ENCODE measurements at regions not wholly inside any gene's neighbourhood (a gene's known extent, or its start where the extent isn't known, plus 50 kb on each side); places are given as distances from the start of the nearest gene placed in this dataset.

DNA sequence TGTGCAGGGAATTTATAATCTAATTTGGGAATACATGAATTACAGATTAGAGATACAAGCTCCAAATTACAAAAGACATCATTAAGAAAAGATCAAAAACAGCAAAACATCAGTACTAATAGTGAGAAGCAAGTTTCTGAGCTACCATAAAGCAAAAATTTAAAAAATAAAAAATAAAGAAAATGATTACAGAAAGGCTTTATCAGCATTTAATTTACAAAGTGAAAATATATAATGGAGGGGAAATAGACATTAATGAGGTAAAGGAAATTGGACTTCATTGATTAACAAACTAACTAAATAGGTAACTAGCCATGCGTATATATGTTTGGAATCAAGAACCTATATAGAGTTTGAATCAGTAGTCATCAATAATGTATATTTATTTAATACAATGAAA, 712.9 kb upstream of the DDX18 start:
- H3K79me2 ChIP-seq (ENCODE audit: insufficient read depth, low read length) = no peaks in the 10 kb centered on the region
- no peaks in the 10 kb centered on the region for H3K27me3 ChIP-seq (ENCODE audit: insufficient read depth, low read length)
- no peaks in the 10 kb centered on the region for H4K20me1 ChIP-seq (ENCODE audit: insufficient read depth)
- no TSS peak for BruUV-seq (replicated peaks)
- no peak overlapping the region for H3K9ac ChIP-seq (ENCODE audit: low read length)
- ChIA-PET POLR2A (no interaction called here), CTCF (no interaction called here), RAD21 (ENCODE audit: low non-redundant PET in 1 of 2, low total read pairs in 2 of 2, uncharacterized antibody in 2 of 2, unreplicated experiment in 2 of 2) (no interaction called here)
- no peak overlapping the region for H3K4me2 ChIP-seq (ENCODE audit: low read length)
- TF ChIP-seq FOSL1 (IDR thresholded peaks at IDR 0.05; ENCODE audit: low read depth) (no peak), TCF7L2 (IDR thresholded peaks at IDR 0.05; ENCODE audit: borderline replicate concordance, extremely low read depth, insufficient read depth, insufficient read length) (no peak), YY1 (IDR thresholded peaks at IDR 0.05; ENCODE audit: extremely low read depth, insufficient replicate concordance, low read depth, low read length) (no peak), CTCF (IDR thresholded peaks at IDR 0.05 in 2 of 3, conservative IDR thresholded peaks at IDR 0.05 in 1 of 3; ENCODE audit: borderline replicate concordance in 1 of 3, insufficient read depth in 1 of 3, low read depth in 2 of 3, low read length in 2 of 3) (no peak), EZH2 (IDR thresholded peaks at IDR 0.05) (no peak), CBX3 (IDR thresholded peaks at IDR 0.05; ENCODE audit: low read depth) (no peak), POLR2A (IDR thresholded peaks at IDR 0.05; ENCODE audit: borderline replicate concordance, extremely low read depth, insufficient read depth, insufficient read length) (no peak), RAD21 (IDR thresholded peaks at IDR 0.05; ENCODE audit: low read depth) (no peak), CEBPB (IDR thresholded peaks at IDR 0.05; ENCODE audit: low read depth) (no peak), SRF (IDR thresholded peaks at IDR 0.05; ENCODE audit: low read depth) (no peak), SIN3A (IDR thresholded peaks at IDR 0.05; ENCODE audit: low read depth) (no peak), SP1 (IDR thresholded peaks at IDR 0.05; ENCODE audit: low read depth) (no peak), ELF1 (IDR thresholded peaks at IDR 0.05; ENCODE audit: borderline replicate concordance, low read depth) (no peak), POLR2AphosphoS5 (IDR thresholded peaks at IDR 0.05; ENCODE audit: low read depth, low read length) (no peak)
- TF ChIP-seq, protein P1, sequence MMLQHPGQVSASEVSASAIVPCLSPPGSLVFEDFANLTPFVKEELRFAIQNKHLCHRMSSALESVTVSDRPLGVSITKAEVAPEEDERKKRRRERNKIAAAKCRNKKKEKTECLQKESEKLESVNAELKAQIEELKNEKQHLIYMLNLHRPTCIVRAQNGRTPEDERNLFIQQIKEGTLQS (IDR thresholded peaks at IDR 0.05) = no peak
- TF ChIP-seq, protein P2, sequence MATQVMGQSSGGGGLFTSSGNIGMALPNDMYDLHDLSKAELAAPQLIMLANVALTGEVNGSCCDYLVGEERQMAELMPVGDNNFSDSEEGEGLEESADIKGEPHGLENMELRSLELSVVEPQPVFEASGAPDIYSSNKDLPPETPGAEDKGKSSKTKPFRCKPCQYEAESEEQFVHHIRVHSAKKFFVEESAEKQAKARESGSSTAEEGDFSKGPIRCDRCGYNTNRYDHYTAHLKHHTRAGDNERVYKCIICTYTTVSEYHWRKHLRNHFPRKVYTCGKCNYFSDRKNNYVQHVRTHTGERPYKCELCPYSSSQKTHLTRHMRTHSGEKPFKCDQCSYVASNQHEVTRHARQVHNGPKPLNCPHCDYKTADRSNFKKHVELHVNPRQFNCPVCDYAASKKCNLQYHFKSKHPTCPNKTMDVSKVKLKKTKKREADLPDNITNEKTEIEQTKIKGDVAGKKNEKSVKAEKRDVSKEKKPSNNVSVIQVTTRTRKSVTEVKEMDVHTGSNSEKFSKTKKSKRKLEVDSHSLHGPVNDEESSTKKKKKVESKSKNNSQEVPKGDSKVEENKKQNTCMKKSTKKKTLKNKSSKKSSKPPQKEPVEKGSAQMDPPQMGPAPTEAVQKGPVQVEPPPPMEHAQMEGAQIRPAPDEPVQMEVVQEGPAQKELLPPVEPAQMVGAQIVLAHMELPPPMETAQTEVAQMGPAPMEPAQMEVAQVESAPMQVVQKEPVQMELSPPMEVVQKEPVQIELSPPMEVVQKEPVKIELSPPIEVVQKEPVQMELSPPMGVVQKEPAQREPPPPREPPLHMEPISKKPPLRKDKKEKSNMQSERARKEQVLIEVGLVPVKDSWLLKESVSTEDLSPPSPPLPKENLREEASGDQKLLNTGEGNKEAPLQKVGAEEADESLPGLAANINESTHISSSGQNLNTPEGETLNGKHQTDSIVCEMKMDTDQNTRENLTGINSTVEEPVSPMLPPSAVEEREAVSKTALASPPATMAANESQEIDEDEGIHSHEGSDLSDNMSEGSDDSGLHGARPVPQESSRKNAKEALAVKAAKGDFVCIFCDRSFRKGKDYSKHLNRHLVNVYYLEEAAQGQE (IDR thresholded peaks at IDR 0.05; ENCODE audit: low read depth) = no peak
- H3K4me3 ChIP-seq (replicated peaks in 1 of 2; ENCODE audit: low read depth in 1 of 2, low read length in 2 of 2) = no peak overlapping the region
- H3K36me3 ChIP-seq (ENCODE audit: control insufficient read depth in 1 of 2, insufficient read depth in 2 of 2, low read length in 2 of 2) = no peaks in the 10 kb centered on the region
- no peaks in the 10 kb centered on the region for H3K4me1 ChIP-seq (ENCODE audit: control insufficient read depth in 1 of 2, insufficient read depth in 2 of 2, low read length in 2 of 2)
- H3K27ac ChIP-seq (ENCODE audit: low read depth, low read length) = no peak overlapping the region
- ATAC-seq = no peak
- DNase-seq (ENCODE audit: low read depth, low spot score) = no peak
- H3K9me3 ChIP-seq (ENCODE audit: control insufficient read depth in 1 of 2, insufficient read depth in 1 of 2, low read depth in 1 of 2, low read length in 2 of 2) = peaks cover 0 to 21% of the 10 kb centered on the region in 2 experiments; a peak in 2 of 4 replicates
- intact Hi-C loops (cut with micrococcal nuclease) = no loop called here
- H3K9me2 ChIP-seq (ENCODE audit: insufficient read depth) = no peaks in the 10 kb centered on the region
- no peak overlapping the region for H2AFZ ChIP-seq (ENCODE audit: low read depth, low read length, poor library complexity, severe bottlenecking)
